GM21528 (cell line): ENCODE measurements at regions not wholly inside any gene's neighbourhood (a gene's known extent, or its start where the extent isn't known, plus 50 kb on each side); places are given as distances from the start of the nearest gene placed in this dataset.

Source experiments
- ATAC-seq: cut with Tn5 transposase; IDR thresholded peaks from one replicate; pipeline ENCODE4 v1.9.1; 2021; ENCODE audit warnings: mild to moderate bottlenecking, moderate library complexity; ENCODE audit not compliant: unreplicated experiment, low FRiP score

- ATAC-seq = no peak
Measured at GRCh38 chr12:107485731-107486130, 199.9 kb upstream of the PWP1 start.

GRCh38 chr12:107486140-107486892 lies 199.3 kb upstream of the PWP1 start:
- no peak for ATAC-seq

GRCh38 chr12:107487011-107487680 lies 198.5 kb upstream of the PWP1 start:
- no peak for ATAC-seq

GRCh38 chr12:107488666-107489065 lies 196.9 kb upstream of the PWP1 start:
- ATAC-seq = no peak

- ATAC-seq = no peak
Measured at GRCh38 chr12:107490010-107490409, 195.6 kb upstream of the PWP1 start.

GRCh38 chr12:107491856-107492255 lies 193.7 kb upstream of the PWP1 start:
- no peak for ATAC-seq

GRCh38 chr12:107492393-107493134 lies 193.0 kb upstream of the PWP1 start:
- ATAC-seq = no peak

GRCh38 chr12:107493135-107493494 lies 192.5 kb upstream of the PWP1 start:
- no peak for ATAC-seq

- no peak for ATAC-seq
Measured at GRCh38 chr12:107493666-107494065, 191.9 kb upstream of the PWP1 start.

- no peak for ATAC-seq
Measured at GRCh38 chr12:107494331-107494730, 191.3 kb upstream of the PWP1 start.

- no peak for ATAC-seq
Measured at GRCh38 chr12:107495604-107496003, 190.0 kb upstream of the PWP1 start.

GRCh38 chr12:107497231-107497630 lies 188.4 kb upstream of the PWP1 start:
- no peak for ATAC-seq

- ATAC-seq = no peak
Measured at GRCh38 chr12:107500307-107500706, 185.3 kb upstream of the PWP1 start.

- ATAC-seq = no peak
Measured at GRCh38 chr12:107501681-107502080, 183.9 kb upstream of the PWP1 start.

GRCh38 chr12:107503129-107503855 lies 182.3 kb upstream of the PWP1 start:
- ATAC-seq = no peak

- ATAC-seq = no peak
Measured at GRCh38 chr12:107503887-107504885, 181.4 kb upstream of the PWP1 start.

- no peak for ATAC-seq
Measured at GRCh38 chr12:107509421-107509820, 176.2 kb upstream of the PWP1 start.

GRCh38 chr12:107510211-107510610 lies 175.4 kb upstream of the PWP1 start:
- no peak for ATAC-seq

- ATAC-seq = no peak
Measured at GRCh38 chr12:107511292-107511691, 174.3 kb upstream of the PWP1 start.

GRCh38 chr12:107512391-107512790 lies 173.2 kb upstream of the PWP1 start:
- no peak for ATAC-seq
